CD4-positive, alpha-beta T cell treated with Interleukin-12 subunit alpha and Interleukin-12 subunit beta, for 1 hour (primary cell): ENCODE measurements at regions not wholly inside any gene's neighbourhood (a gene's known extent, or its start where the extent isn't known, plus 50 kb on each side); places are given as distances from the start of the nearest gene placed in this dataset.

ENCODE experiments used
- DNase-seq: peaks from one replicate; pipeline ENCODE4 v3.0.0-alpha.2; 2020

- DNase-seq = no peak
Measured at GRCh38 chr13:24012648-24013047, 115.3 kb upstream of the C1QTNF9B start.

GRCh38 chr13:24013189-24013588 lies 115.9 kb upstream of the C1QTNF9B start:
- DNase-seq = no peak

- no peak for DNase-seq
Measured at GRCh38 chr13:24016046-24016445, 118.7 kb upstream of the C1QTNF9B start.

GRCh38 chr13:24022568-24022967 lies 125.3 kb upstream of the C1QTNF9B start:
- no peak for DNase-seq

- DNase-seq = no peak
Measured at GRCh38 chr13:24023073-24023472, 125.8 kb upstream of the C1QTNF9B start.

- no peak for DNase-seq
Measured at GRCh38 chr13:24027494-24027893, 130.2 kb upstream of the C1QTNF9B start.

- DNase-seq = no peak
Measured at GRCh38 chr13:24032252-24032651, 128.3 kb upstream of the SPATA13 start.

- no peak for DNase-seq
Measured at GRCh38 chr13:24032674-24033073, 127.8 kb upstream of the SPATA13 start.

- DNase-seq = no peak
Measured at GRCh38 chr13:24033527-24034302, 126.8 kb upstream of the SPATA13 start.

GRCh38 chr13:24035411-24035810 lies 125.1 kb upstream of the SPATA13 start:
- DNase-seq = no peak

- no peak for DNase-seq
Measured at GRCh38 chr13:24036115-24036514, 124.4 kb upstream of the SPATA13 start.

- no peak for DNase-seq
Measured at GRCh38 chr13:24038405-24038804, 122.1 kb upstream of the SPATA13 start.

GRCh38 chr13:24038841-24039330 lies 121.6 kb upstream of the SPATA13 start:
- no peak for DNase-seq

GRCh38 chr13:24039621-24040475 lies 120.7 kb upstream of the SPATA13 start:
- DNase-seq = no peak

- DNase-seq = no peak
Measured at GRCh38 chr13:24040835-24041234, 119.7 kb upstream of the SPATA13 start.

GRCh38 chr13:24041651-24042225 lies 118.8 kb upstream of the SPATA13 start:
- DNase-seq = no peak

- no peak for DNase-seq
Measured at GRCh38 chr13:24042710-24043440, 117.6 kb upstream of the SPATA13 start.

- DNase-seq = no peak
Measured at GRCh38 chr13:24043590-24044350, 116.8 kb upstream of the SPATA13 start.

GRCh38 chr13:24045597-24045996 lies 114.9 kb upstream of the SPATA13 start:
- no peak for DNase-seq

- no peak for DNase-seq
Measured at GRCh38 chr13:24050292-24050711, 110.2 kb upstream of the SPATA13 start.

- DNase-seq = no peak
Measured at GRCh38 chr13:24050796-24051715, 109.5 kb upstream of the SPATA13 start.
